OCI-LY7 (cell line): ENCODE measurements at regions not wholly inside any gene's neighbourhood (a gene's known extent, or its start where the extent isn't known, plus 50 kb on each side); places are given as distances from the start of the nearest gene placed in this dataset.

Source experiments
- BruUV-seq: library from RNA; stranded (reverse); fragments of 400-500 nt; replicated peaks from 2 replicates; lab custom pipeline; 2021; lab: Mats Ljungman, UMichigan
- CTCF ChIA-PET: fragments of 300-600 bp; sonication (Branson Sonifier 250); formaldehyde crosslinking; loops from one replicate; lab custom pipeline; 2022; ENCODE audit warnings: antibody characterized with exemption; ENCODE audit not compliant: unreplicated experiment; lab: Charles Lee
- POLR2A ChIA-PET: fragments of 300-600 bp; sonication (Branson Sonifier 250); formaldehyde crosslinking; loops from one replicate; lab custom pipeline; 2022; ENCODE audit warnings: antibody characterized with exemption; lab: Charles Lee
- DNase-seq: peaks from one replicate; pipeline ENCODE4 v3.0.0-alpha.2; 2015; ENCODE audit warnings: low spot score
- H2AFZ ChIP-seq: fragments of 200-600 bp; sonication (generic), shearing (Covaris generic); 2 replicates; pipeline ENCODE4 v1.6.1; 2014; ENCODE audit warnings: mild to moderate bottlenecking, antibody characterized with exemption, low read length, moderate library complexity
- H3K27ac ChIP-seq: fragments of 200-600 bp; sonication (generic); 2 replicates; pipeline ENCODE4 v1.5.1; 2014; ENCODE audit warnings: mixed run types, low read depth, mild to moderate bottlenecking, moderate library complexity, low read length, inconsistent platforms; ENCODE audit not compliant: poor library complexity, severe bottlenecking
- H3K36me3 ChIP-seq: fragments of 200-600 bp; sonication (generic); 2 replicates; pipeline ENCODE4 v1.6.1; 2014; ENCODE audit warnings: mild to moderate bottlenecking, antibody characterized with exemption, low read length, moderate library complexity, mixed read lengths; ENCODE audit not compliant: insufficient read depth
- H3K4me1 ChIP-seq: fragments of 200-600 bp; sonication (generic); 2 replicates; pipeline ENCODE4 v1.5.1; 2014; ENCODE audit warnings: mild to moderate bottlenecking, low read length; ENCODE audit not compliant: insufficient read depth, poor library complexity, severe bottlenecking
- H3K4me2 ChIP-seq: fragments of 200-600 bp; sonication (generic); 2 replicates; pipeline ENCODE4 v1.6.1; 2014; ENCODE audit warnings: mild to moderate bottlenecking, low read length
- H3K4me3 ChIP-seq: fragments of 200-600 bp; sonication (generic); 2 replicates; pipeline ENCODE4 v1.5.1; 2014; ENCODE audit warnings: mild to moderate bottlenecking, low read depth, low read length; ENCODE audit not compliant: poor library complexity, severe bottlenecking
- H3K79me2 ChIP-seq: fragments of 200-600 bp; sonication (generic); 2 replicates; pipeline ENCODE4 v1.6.1; 2016; ENCODE audit warnings: low read depth, mild to moderate bottlenecking, low read length, moderate library complexity, mixed read lengths; ENCODE audit not compliant: insufficient read depth
- H3K9me2 ChIP-seq: fragments of 200-600 bp; sonication (generic); 2 replicates; pipeline ENCODE4 v1.6.1; 2016; ENCODE audit warnings: mild to moderate bottlenecking, low read length, mixed read lengths; ENCODE audit not compliant: insufficient read depth
- H3K9me3 ChIP-seq: fragments of 200-600 bp; sonication (generic); 2 replicates; pipeline ENCODE4 v1.6.1; 2014; ENCODE audit warnings: mild to moderate bottlenecking, mixed run types, low read length, mixed read lengths
- H4K20me1 ChIP-seq: fragments of 200-600 bp; sonication (generic); 2 replicates; pipeline ENCODE4 v1.6.1; 2014; ENCODE audit warnings: mild to moderate bottlenecking, antibody characterized with exemption, low read length, moderate library complexity, mixed read lengths; ENCODE audit not compliant: insufficient read depth
- EZH2phosphoT487 ChIP-seq: fragments of 200-600 bp; sonication (generic); IDR thresholded peaks from 2 replicates; pipeline ENCODE4 v1.6.1; 2018; ENCODE audit warnings: low read depth, borderline replicate concordance, mild to moderate bottlenecking, mixed run types, antibody characterized with exemption, low read length, moderate library complexity, mixed read lengths
- intact Hi-C: fragments of 100-400 bp; cut with micrococcal nuclease; formaldehyde crosslinking; loops from one replicate; pipeline ENCODE4 v1.10.0; 2022; ENCODE audit not compliant: unreplicated experiment
- TF ChIP-seq, protein P1 (sequence below): fragments of 200-600 bp; sonication (generic); conservative IDR thresholded peaks from 2 replicates; pipeline ENCODE4 v1.5.1; 2014; ENCODE audit warnings: mild to moderate bottlenecking, antibody characterized with exemption, low read length, moderate library complexity, mixed read lengths

DNA sequence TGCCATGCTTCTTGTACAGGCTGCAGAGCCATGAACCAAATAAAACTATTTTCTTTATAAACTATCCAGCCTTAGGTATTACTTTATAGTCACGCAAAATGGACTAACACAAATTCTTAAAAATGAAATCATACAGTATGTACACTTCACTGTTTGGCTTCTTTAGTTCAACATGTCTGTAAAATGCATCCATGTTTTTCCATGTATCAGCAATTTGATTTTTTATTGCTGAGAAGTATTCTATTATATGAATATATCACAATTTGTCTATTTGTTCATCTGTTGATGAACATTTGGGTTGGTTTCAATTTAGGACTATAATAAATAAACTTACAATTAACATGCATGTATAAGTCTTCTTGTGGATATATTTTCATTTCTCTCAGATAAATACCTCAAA lies 182.1 kb downstream of the SCG2 start:
- H3K4me3 ChIP-seq: no peak overlapping the region
- no TSS peak for BruUV-seq
- intact Hi-C loops: no loop called here
- H3K27ac ChIP-seq: no peak overlapping the region
- CTCF ChIA-PET: no interaction called here
- no peaks in the 10 kb centered on the region for H3K4me1 ChIP-seq
- H3K36me3 ChIP-seq: no peaks in the 10 kb centered on the region
- H3K79me2 ChIP-seq: no peaks in the 10 kb centered on the region
- no peaks in the 10 kb centered on the region for H3K9me2 ChIP-seq
- H4K20me1 ChIP-seq: no peaks in the 10 kb centered on the region
- POLR2A ChIA-PET: no interaction called here
- no peak overlapping the region for H2AFZ ChIP-seq
- DNase-seq: no peak
- no peak overlapping the region for H3K4me2 ChIP-seq
- TF ChIP-seq EZH2phosphoT487: no peak
- TF ChIP-seq, protein P1, sequence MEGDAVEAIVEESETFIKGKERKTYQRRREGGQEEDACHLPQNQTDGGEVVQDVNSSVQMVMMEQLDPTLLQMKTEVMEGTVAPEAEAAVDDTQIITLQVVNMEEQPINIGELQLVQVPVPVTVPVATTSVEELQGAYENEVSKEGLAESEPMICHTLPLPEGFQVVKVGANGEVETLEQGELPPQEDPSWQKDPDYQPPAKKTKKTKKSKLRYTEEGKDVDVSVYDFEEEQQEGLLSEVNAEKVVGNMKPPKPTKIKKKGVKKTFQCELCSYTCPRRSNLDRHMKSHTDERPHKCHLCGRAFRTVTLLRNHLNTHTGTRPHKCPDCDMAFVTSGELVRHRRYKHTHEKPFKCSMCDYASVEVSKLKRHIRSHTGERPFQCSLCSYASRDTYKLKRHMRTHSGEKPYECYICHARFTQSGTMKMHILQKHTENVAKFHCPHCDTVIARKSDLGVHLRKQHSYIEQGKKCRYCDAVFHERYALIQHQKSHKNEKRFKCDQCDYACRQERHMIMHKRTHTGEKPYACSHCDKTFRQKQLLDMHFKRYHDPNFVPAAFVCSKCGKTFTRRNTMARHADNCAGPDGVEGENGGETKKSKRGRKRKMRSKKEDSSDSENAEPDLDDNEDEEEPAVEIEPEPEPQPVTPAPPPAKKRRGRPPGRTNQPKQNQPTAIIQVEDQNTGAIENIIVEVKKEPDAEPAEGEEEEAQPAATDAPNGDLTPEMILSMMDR: no peak
- no peaks in the 10 kb centered on the region for H3K9me3 ChIP-seq

DNA sequence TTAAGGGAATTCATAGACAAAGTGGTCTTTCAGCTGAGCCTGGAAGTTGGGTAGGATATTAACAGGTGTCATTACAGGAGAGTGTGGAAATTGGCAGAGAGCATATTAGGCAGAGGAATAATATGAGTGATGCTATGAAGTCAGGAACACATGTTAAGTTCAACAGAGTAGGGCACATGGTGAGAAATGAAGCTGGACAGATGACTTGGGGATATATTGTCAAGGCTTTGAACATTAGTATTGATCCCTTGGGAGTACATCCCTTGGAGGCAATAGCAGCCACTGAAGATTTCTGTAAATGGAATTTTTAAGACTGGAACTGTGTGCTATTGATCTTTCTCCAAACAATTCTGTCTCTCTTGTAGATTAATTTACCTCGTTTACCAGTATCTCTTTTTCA lies 170.7 kb downstream of the SCG2 start:
- no peaks in the 10 kb centered on the region for H3K79me2 ChIP-seq
- no TSS peak for BruUV-seq
- H2AFZ ChIP-seq: no peak overlapping the region
- no peaks in the 10 kb centered on the region for H4K20me1 ChIP-seq
- H3K9me2 ChIP-seq: no peaks in the 10 kb centered on the region
- TF ChIP-seq, protein P1: no peak
- TF ChIP-seq EZH2phosphoT487: no peak
- H3K27ac ChIP-seq: no peak overlapping the region
- H3K9me3 ChIP-seq: no peaks in the 10 kb centered on the region
- H3K4me3 ChIP-seq: no peak overlapping the region
- CTCF ChIA-PET: no interaction called here
- intact Hi-C loops: no loop called here
- no peak for DNase-seq
- H3K4me1 ChIP-seq: no peaks in the 10 kb centered on the region
- no peak overlapping the region for H3K4me2 ChIP-seq
- POLR2A ChIA-PET: interaction anchor here (0.6 kb wide), 1 partner anchor 10 kb away, joined by 4 read pairs; no protein-coding TSS in a partner anchor
- no peaks in the 10 kb centered on the region for H3K36me3 ChIP-seq

DNA sequence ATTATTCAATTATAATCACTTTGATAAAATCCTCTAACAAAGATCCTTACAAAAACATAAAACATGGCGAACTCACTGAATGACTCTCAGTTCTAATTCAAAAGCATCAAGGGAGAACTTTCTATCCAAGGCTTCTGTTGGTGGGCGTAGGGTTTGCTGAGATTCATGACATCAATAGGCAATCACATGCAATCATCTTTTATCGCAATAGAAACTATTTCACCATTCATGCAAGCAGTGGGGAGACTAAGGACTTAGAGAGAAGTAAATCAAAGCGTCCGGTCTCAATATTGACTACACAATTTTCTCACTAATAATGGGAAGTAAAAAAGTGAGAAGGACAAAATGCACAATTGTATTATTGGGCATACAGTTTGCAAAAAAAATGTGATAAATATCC lies 168.7 kb downstream of the SCG2 start:
- POLR2A ChIA-PET: no interaction called here
- Histone ChIP-seq H3K9me3 (no peaks in the 10 kb centered on the region), H3K4me3 (no peak overlapping the region), H3K36me3 (no peaks in the 10 kb centered on the region), H3K27ac (no peak overlapping the region), H3K9me2 (no peaks in the 10 kb centered on the region), H3K79me2 (no peaks in the 10 kb centered on the region), H2AFZ (no peak overlapping the region), H3K4me1 (no peaks in the 10 kb centered on the region), H4K20me1 (no peaks in the 10 kb centered on the region), H3K4me2 (no peak overlapping the region)
- BruUV-seq: no TSS peak
- TF ChIP-seq, protein P1: no peak
- intact Hi-C loops: no loop called here
- CTCF ChIA-PET: no interaction called here
- no peak for DNase-seq
